ENCODE measurements at regions not wholly inside any gene's neighbourhood (a gene's known extent, or its start where the extent isn't known, plus 50 kb on each side); places are given as distances from the start of the nearest gene placed in this dataset.

- H3K36me3 ChIP-seq (ENCODE audit: insufficient read depth, low read length): no peaks in the 10 kb centered on the region
- no peaks in the 10 kb centered on the region for H3K9me2 ChIP-seq (ENCODE audit: insufficient read depth, low read length)
- no peaks in the 10 kb centered on the region for H4K20me1 ChIP-seq (ENCODE audit: insufficient read depth)
- no peaks in the 10 kb centered on the region for H3K27me3 ChIP-seq (ENCODE audit: insufficient read depth, low read depth, low read length)
- no peak overlapping the region for H2AFZ ChIP-seq (ENCODE audit: low read depth, low read length)
- H3K9me3 ChIP-seq (ENCODE audit: low read length): no peaks in the 10 kb centered on the region
- H3K27ac ChIP-seq (ENCODE audit: low read length): no peak overlapping the region
- no peaks in the 10 kb centered on the region for H3K79me2 ChIP-seq (replicated peaks; ENCODE audit: insufficient read depth, low read length)
- H3F3A ChIP-seq (ENCODE audit: insufficient read depth, low read length, poor library complexity, severe bottlenecking): no peaks in the 10 kb centered on the region
- H3K9ac ChIP-seq (ENCODE audit: low read length): no peak overlapping the region
- TF ChIP-seq RAD21 (conservative IDR thresholded peaks at IDR 0.05) (no peak), TAF1 (IDR thresholded peaks at IDR 0.05; ENCODE audit: low read depth) (no peak), MXI1 (conservative IDR thresholded peaks at IDR 0.05; ENCODE audit: poor library complexity, severe bottlenecking) (no peak), EZH2 (IDR thresholded peaks at IDR 0.05; ENCODE audit: borderline replicate concordance, insufficient read depth, low read length, poor library complexity, severe bottlenecking) (no peak), POLR2AphosphoS5 (IDR thresholded peaks at IDR 0.05) (no peak), CTCF (IDR thresholded peaks at IDR 0.05; ENCODE audit: poor library complexity, severe bottlenecking) (no peak), REST (IDR thresholded peaks at IDR 0.05; ENCODE audit: borderline replicate concordance) (no peak), SMC3 (conservative IDR thresholded peaks at IDR 0.05; ENCODE audit: poor library complexity) (no peak), EP300 (conservative IDR thresholded peaks at IDR 0.05; ENCODE audit: poor library complexity, severe bottlenecking) (no peak)
- no peak overlapping the region for H3K4me2 ChIP-seq (ENCODE audit: low read length)
- no peak overlapping the region for H3K4me3 ChIP-seq (ENCODE audit: low read length)
These were observed 472.5 kb upstream of the SGO1 start for GRCh38 chr3:20658491-20658890.

- H4K20me1 ChIP-seq (ENCODE audit: insufficient read depth): no peaks in the 10 kb centered on the region
- H3K4me2 ChIP-seq (ENCODE audit: low read length): no peak overlapping the region
- no peak overlapping the region for H3K27ac ChIP-seq (ENCODE audit: low read length)
- H3K4me3 ChIP-seq (ENCODE audit: low read length): no peak overlapping the region
- no peak overlapping the region for H3K9ac ChIP-seq (ENCODE audit: low read length)
- H3K79me2 ChIP-seq (replicated peaks; ENCODE audit: insufficient read depth, low read length): no peaks in the 10 kb centered on the region
- no peak overlapping the region for H2AFZ ChIP-seq (ENCODE audit: low read depth, low read length)
- H3F3A ChIP-seq (ENCODE audit: insufficient read depth, low read length, poor library complexity, severe bottlenecking): no peaks in the 10 kb centered on the region
- H3K9me3 ChIP-seq (ENCODE audit: low read length): no peaks in the 10 kb centered on the region
- H3K9me2 ChIP-seq (ENCODE audit: insufficient read depth, low read length): no peaks in the 10 kb centered on the region
- TF ChIP-seq RAD21 (conservative IDR thresholded peaks at IDR 0.05) (no peak), EZH2 (IDR thresholded peaks at IDR 0.05; ENCODE audit: borderline replicate concordance, insufficient read depth, low read length, poor library complexity, severe bottlenecking) (no peak), EP300 (conservative IDR thresholded peaks at IDR 0.05; ENCODE audit: poor library complexity, severe bottlenecking) (no peak), REST (IDR thresholded peaks at IDR 0.05; ENCODE audit: borderline replicate concordance) (no peak), TAF1 (IDR thresholded peaks at IDR 0.05; ENCODE audit: low read depth) (no peak), SMC3 (conservative IDR thresholded peaks at IDR 0.05; ENCODE audit: poor library complexity) (no peak), MXI1 (conservative IDR thresholded peaks at IDR 0.05; ENCODE audit: poor library complexity, severe bottlenecking) (no peak), CTCF (IDR thresholded peaks at IDR 0.05; ENCODE audit: poor library complexity, severe bottlenecking) (no peak), POLR2AphosphoS5 (IDR thresholded peaks at IDR 0.05) (no peak)
- H3K27me3 ChIP-seq (ENCODE audit: insufficient read depth, low read depth, low read length): no peaks in the 10 kb centered on the region
- H3K36me3 ChIP-seq (ENCODE audit: insufficient read depth, low read length): no peaks in the 10 kb centered on the region
These were observed 471.6 kb upstream of the SGO1 start for GRCh38 chr3:20657560-20657959.

All from neural cell (in vitro differentiated cells).